ENCODE measurements at regions not wholly inside any gene's neighbourhood (a gene's known extent, or its start where the extent isn't known, plus 50 kb on each side); places are given as distances from the start of the nearest gene placed in this dataset.

GRCh38 chr7:155182406-155182970 lies 112.4 kb downstream of the HTR5A start:
- DNase-seq, result no peak

GRCh38 chr7:155183655-155184054 lies 113.5 kb downstream of the HTR5A start:
- no peak for DNase-seq

- DNase-seq, result no peak
Measured at GRCh38 chr7:155184923-155185322, 112.8 kb upstream of the INSIG1 start.

- no peak for DNase-seq
Measured at GRCh38 chr7:155187061-155187785, 110.5 kb upstream of the INSIG1 start.

- no peak for DNase-seq
Measured at GRCh38 chr7:155188357-155188756, 109.3 kb upstream of the INSIG1 start.

GRCh38 chr7:155188821-155189581 lies 108.7 kb upstream of the INSIG1 start:
- no peak for DNase-seq

GRCh38 chr7:155189590-155189989 lies 108.1 kb upstream of the INSIG1 start:
- DNase-seq, result no peak

- DNase-seq, result peak; percentile 53 to 76
Measured at GRCh38 chr7:155190688-155191087, 107.0 kb upstream of the INSIG1 start.

- no peak for DNase-seq
Measured at GRCh38 chr7:155191137-155191536, 106.5 kb upstream of the INSIG1 start.

- no peak for DNase-seq
Measured at GRCh38 chr7:155191901-155192478, 105.7 kb upstream of the INSIG1 start.

- no peak for DNase-seq
Measured at GRCh38 chr7:155192961-155193640, 104.6 kb upstream of the INSIG1 start.

- DNase-seq, result no peak
Measured at GRCh38 chr7:155193716-155194115, 104.0 kb upstream of the INSIG1 start.

- DNase-seq, result no peak
Measured at GRCh38 chr7:155194382-155195140, 103.1 kb upstream of the INSIG1 start.

GRCh38 chr7:155195939-155196523 lies 101.6 kb upstream of the INSIG1 start:
- DNase-seq, result no peak

- DNase-seq, result no peak
Measured at GRCh38 chr7:155198196-155198892, 99.3 kb upstream of the INSIG1 start.

- peak in 1 of 2 experiments; percentile 67 for DNase-seq
Measured at GRCh38 chr7:155198901-155199845, 98.5 kb upstream of the INSIG1 start.

- no peak for DNase-seq
Measured at GRCh38 chr7:155201325-155202087, 96.2 kb upstream of the INSIG1 start.

- no peak for DNase-seq
Measured at GRCh38 chr7:155202106-155202871, 95.4 kb upstream of the INSIG1 start.
